ENCODE measurements at regions not wholly inside any gene's neighbourhood (a gene's known extent, or its start where the extent isn't known, plus 50 kb on each side); places are given as distances from the start of the nearest gene placed in this dataset.

DNA sequence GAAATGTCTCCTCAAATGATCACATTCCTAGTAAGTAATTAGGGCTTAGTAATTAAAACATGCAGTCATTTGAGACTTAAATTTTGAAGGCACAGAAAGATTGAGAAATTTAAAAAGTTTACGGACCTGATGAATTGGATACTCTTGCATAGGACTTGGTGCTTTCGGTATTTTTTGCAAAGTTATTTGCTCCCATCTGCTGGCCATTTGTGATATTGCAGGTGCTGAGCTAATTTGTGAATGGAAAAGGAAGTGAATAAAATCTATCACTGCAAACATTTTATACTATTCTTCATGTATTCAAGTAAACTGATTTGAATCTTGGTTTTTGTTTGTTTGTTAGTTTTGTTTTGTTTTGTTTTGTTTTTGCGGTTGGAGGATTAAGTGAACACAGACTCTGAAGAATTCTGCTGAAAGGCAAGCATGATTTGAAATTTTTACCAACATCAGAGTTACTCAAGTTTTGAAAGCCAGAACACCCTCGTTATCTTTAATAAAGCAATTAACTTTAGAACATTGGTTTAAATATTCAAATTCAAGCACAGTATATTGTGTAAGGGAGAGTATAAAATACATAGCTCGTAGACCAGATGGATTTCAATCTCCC lies 689.5 kb upstream of the RBFOX1 start:
- Histone ChIP-seq H3K27me3 (ENCODE audit: low read length) (no peaks in the 10 kb centered on the region), H3K36me3 (ENCODE audit: low read length) (no peaks in the 10 kb centered on the region), H3K9me3 (ENCODE audit: insufficient read depth, low read length) (no peaks in the 10 kb centered on the region), H3K79me2 (ENCODE audit: insufficient read depth, low read length) (no peaks in the 10 kb centered on the region), H3K9me2 (replicated peaks; ENCODE audit: insufficient read depth, low read length) (no peaks in the 10 kb centered on the region), H3K27ac (ENCODE audit: low read depth, low read length) (no peak overlapping the region), H4K20me1 (ENCODE audit: low read depth, low read length) (no peaks in the 10 kb centered on the region), H3F3A (ENCODE audit: insufficient read depth) (no peaks in the 10 kb centered on the region), H3K4me2 (ENCODE audit: low read depth, low read length, poor library complexity, severe bottlenecking) (no peak overlapping the region), H3K9ac (ENCODE audit: low read length) (no peak overlapping the region), H3K4me3 (ENCODE audit: insufficient read depth, low read length, poor library complexity, severe bottlenecking) (no peak overlapping the region), H2AFZ (ENCODE audit: low read depth, low read length, severe bottlenecking) (no peak overlapping the region)
- no peak for TF ChIP-seq EZH2phosphoT487 (conservative IDR thresholded peaks at IDR 0.05; ENCODE audit: low read length)
- TF ChIP-seq, protein P1, sequence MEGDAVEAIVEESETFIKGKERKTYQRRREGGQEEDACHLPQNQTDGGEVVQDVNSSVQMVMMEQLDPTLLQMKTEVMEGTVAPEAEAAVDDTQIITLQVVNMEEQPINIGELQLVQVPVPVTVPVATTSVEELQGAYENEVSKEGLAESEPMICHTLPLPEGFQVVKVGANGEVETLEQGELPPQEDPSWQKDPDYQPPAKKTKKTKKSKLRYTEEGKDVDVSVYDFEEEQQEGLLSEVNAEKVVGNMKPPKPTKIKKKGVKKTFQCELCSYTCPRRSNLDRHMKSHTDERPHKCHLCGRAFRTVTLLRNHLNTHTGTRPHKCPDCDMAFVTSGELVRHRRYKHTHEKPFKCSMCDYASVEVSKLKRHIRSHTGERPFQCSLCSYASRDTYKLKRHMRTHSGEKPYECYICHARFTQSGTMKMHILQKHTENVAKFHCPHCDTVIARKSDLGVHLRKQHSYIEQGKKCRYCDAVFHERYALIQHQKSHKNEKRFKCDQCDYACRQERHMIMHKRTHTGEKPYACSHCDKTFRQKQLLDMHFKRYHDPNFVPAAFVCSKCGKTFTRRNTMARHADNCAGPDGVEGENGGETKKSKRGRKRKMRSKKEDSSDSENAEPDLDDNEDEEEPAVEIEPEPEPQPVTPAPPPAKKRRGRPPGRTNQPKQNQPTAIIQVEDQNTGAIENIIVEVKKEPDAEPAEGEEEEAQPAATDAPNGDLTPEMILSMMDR (IDR thresholded peaks at IDR 0.05; ENCODE audit: insufficient read depth, low read length, poor library complexity, severe bottlenecking): peak; percentile 66

- Histone ChIP-seq H3K9me2 (replicated peaks; ENCODE audit: insufficient read depth, low read length) (no peaks in the 10 kb centered on the region), H4K20me1 (ENCODE audit: low read depth, low read length) (no peaks in the 10 kb centered on the region), H3K9ac (ENCODE audit: low read length) (no peak overlapping the region), H3K27ac (ENCODE audit: low read depth, low read length) (no peak overlapping the region), H2AFZ (ENCODE audit: low read depth, low read length, severe bottlenecking) (no peak overlapping the region), H3K79me2 (ENCODE audit: insufficient read depth, low read length) (no peaks in the 10 kb centered on the region), H3K36me3 (ENCODE audit: low read length) (no peaks in the 10 kb centered on the region), H3K9me3 (ENCODE audit: insufficient read depth, low read length) (no peaks in the 10 kb centered on the region), H3K4me3 (ENCODE audit: insufficient read depth, low read length, poor library complexity, severe bottlenecking) (no peak overlapping the region), H3K4me2 (ENCODE audit: low read depth, low read length, poor library complexity, severe bottlenecking) (no peak overlapping the region), H3F3A (ENCODE audit: insufficient read depth) (no peaks in the 10 kb centered on the region), H3K27me3 (ENCODE audit: low read length) (no peaks in the 10 kb centered on the region)
- TF ChIP-seq EZH2phosphoT487 (conservative IDR thresholded peaks at IDR 0.05; ENCODE audit: low read length): no peak
- TF ChIP-seq, protein P1 (IDR thresholded peaks at IDR 0.05; ENCODE audit: insufficient read depth, low read length, poor library complexity, severe bottlenecking): no peak
These were observed 690.4 kb upstream of the RBFOX1 start for GRCh38 chr16:6642271-6642670.

DNA sequence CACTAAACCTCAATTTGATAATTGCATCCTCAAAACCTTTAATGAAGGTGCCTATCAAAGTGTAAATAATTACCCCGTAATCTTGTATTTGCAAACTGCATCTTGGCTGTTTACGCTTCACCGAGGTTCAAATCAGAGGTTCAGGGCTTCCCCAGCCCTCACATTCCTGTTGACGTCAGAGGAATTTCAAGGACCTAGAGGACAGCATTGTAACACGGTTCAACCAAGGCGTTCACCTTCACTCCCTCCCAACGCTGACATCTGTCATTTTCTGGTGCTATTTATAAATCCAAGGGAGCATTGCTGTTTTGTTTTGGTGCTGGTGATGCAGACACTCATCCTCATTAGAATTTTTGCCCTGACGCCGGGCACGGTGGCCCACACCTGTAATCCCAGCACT lies 691.6 kb upstream of the RBFOX1 start:
- TF ChIP-seq EZH2phosphoT487 (conservative IDR thresholded peaks at IDR 0.05; ENCODE audit: low read length): no peak
- TF ChIP-seq, protein P1 (IDR thresholded peaks at IDR 0.05; ENCODE audit: insufficient read depth, low read length, poor library complexity, severe bottlenecking): no peak
- no peaks in the 10 kb centered on the region for H4K20me1 ChIP-seq (ENCODE audit: low read depth, low read length)
- no peaks in the 10 kb centered on the region for H3K36me3 ChIP-seq (ENCODE audit: low read length)
- H3K79me2 ChIP-seq (ENCODE audit: insufficient read depth, low read length): no peaks in the 10 kb centered on the region
- no peak overlapping the region for H3K9ac ChIP-seq (ENCODE audit: low read length)
- H3K4me2 ChIP-seq (ENCODE audit: low read depth, low read length, poor library complexity, severe bottlenecking): no peak overlapping the region
- no peak overlapping the region for H3K27ac ChIP-seq (ENCODE audit: low read depth, low read length)
- H3K9me2 ChIP-seq (replicated peaks; ENCODE audit: insufficient read depth, low read length): no peaks in the 10 kb centered on the region
- H3K27me3 ChIP-seq (ENCODE audit: low read length): no peaks in the 10 kb centered on the region
- no peaks in the 10 kb centered on the region for H3K9me3 ChIP-seq (ENCODE audit: insufficient read depth, low read length)
- H2AFZ ChIP-seq (ENCODE audit: low read depth, low read length, severe bottlenecking): no peak overlapping the region
- no peaks in the 10 kb centered on the region for H3F3A ChIP-seq (ENCODE audit: insufficient read depth)
- H3K4me3 ChIP-seq (ENCODE audit: insufficient read depth, low read length, poor library complexity, severe bottlenecking): no peak overlapping the region

Measured in SU-DHL-6 (cell line).